Keratinocyte (primary cell): ENCODE measurements at regions not wholly inside any gene's neighbourhood (a gene's known extent, or its start where the extent isn't known, plus 50 kb on each side); places are given as distances from the start of the nearest gene placed in this dataset.

Source experiments
- DNase-seq: peaks from one replicate; pipeline ENCODE4 v3.0.0-alpha.2; 2011; ENCODE audit warnings: low read depth, missing footprints, low spot score
- FAIRE-seq: peaks from 2 replicates; lab custom pipeline; 2011; peaks lifted over from hg19 to GRCh38; lab: Jason Lieb, UNC
- H2AFZ ChIP-seq: 2 replicates; pipeline ENCODE4 v1.6.0; 2012; ENCODE audit warnings: low read length, control low read depth, inconsistent platforms; ENCODE audit not compliant: control insufficient read depth
- H3K27ac ChIP-seq: 2 replicates; pipeline ENCODE4 v1.5.1; 2011; ENCODE audit warnings: low read length; ENCODE audit not compliant: control insufficient read depth, insufficient read depth
- H3K27me3 ChIP-seq: 3 replicates; pipeline ENCODE4 v1.6.0; 2011; ENCODE audit warnings: low read length; ENCODE audit not compliant: control insufficient read depth, insufficient read depth; ENCODE audit errors: extremely low read depth
- H3K36me3 ChIP-seq, 2 experiments: 2 replicates in 1 of 2; 3 replicates in 1 of 2; pipeline ENCODE4 v1.5.1; 2011; ENCODE audit warnings: low read length in 2 of 2, mild to moderate bottlenecking in 1 of 2; ENCODE audit not compliant: control insufficient read depth in 2 of 2, insufficient read depth in 2 of 2; ENCODE audit errors: extremely low read depth in 1 of 2
- H3K4me1 ChIP-seq: 3 replicates; pipeline ENCODE4 v1.5.1; 2011; ENCODE audit warnings: low read length; ENCODE audit not compliant: control insufficient read depth, insufficient read depth; ENCODE audit errors: extremely low read depth
- H3K4me2 ChIP-seq: 3 replicates; pipeline ENCODE4 v1.6.0; 2011; ENCODE audit warnings: low read depth, low read length; ENCODE audit not compliant: control insufficient read depth, insufficient read depth; ENCODE audit errors: extremely low read depth
- H3K4me3 ChIP-seq, 3 experiments: fragments of 200-600 bp in 1 of 3; sonication (generic) in 1 of 3; 2 replicates in 2 of 3; 3 replicates in 1 of 3; pipeline ENCODE4 v1.5.1; 2011 to 2016; ENCODE audit warnings: low read length in 3 of 3, mild to moderate bottlenecking in 3 of 3, control low read depth in 2 of 3, inconsistent platforms in 1 of 3, low read depth in 1 of 3, mixed read lengths in 1 of 3, mixed run types in 1 of 3, moderate library complexity in 1 of 3; ENCODE audit not compliant: control insufficient read depth in 2 of 3, insufficient read depth in 2 of 3; ENCODE audit errors: extremely low read depth in 1 of 3
- H3K79me2 ChIP-seq: 2 replicates; pipeline ENCODE4 v1.6.0; 2012; ENCODE audit warnings: low read length; ENCODE audit not compliant: control insufficient read depth, insufficient read depth
- H3K9ac ChIP-seq: 3 replicates; pipeline ENCODE4 v1.6.0; 2011; ENCODE audit warnings: low read length; ENCODE audit not compliant: control insufficient read depth, insufficient read depth; ENCODE audit errors: extremely low read depth
- H3K9me1 ChIP-seq: 3 replicates; pipeline ENCODE4 v1.6.0; 2011; ENCODE audit warnings: low read length; ENCODE audit not compliant: control insufficient read depth, insufficient read depth; ENCODE audit errors: extremely low read depth
- H3K9me3 ChIP-seq: 2 replicates; pipeline ENCODE4 v1.5.1; 2012; ENCODE audit warnings: low read depth, low read length; ENCODE audit not compliant: control insufficient read depth
- H4K20me1 ChIP-seq: 3 replicates; pipeline ENCODE4 v1.6.0; 2011; ENCODE audit warnings: low read length; ENCODE audit not compliant: control insufficient read depth, insufficient read depth; ENCODE audit errors: extremely low read depth
- CTCF ChIP-seq, 3 experiments: IDR thresholded peaks in 1 of 3; conservative IDR thresholded peaks in 1 of 3; optimal IDR thresholded peaks in 1 of 3; 2 replicates in 2 of 3; 3 replicates in 1 of 3; pipeline versions ENCODE3 to v1.5.1; 2011; ENCODE audit warnings: low read length in 3 of 3, mild to moderate bottlenecking in 3 of 3, moderate library complexity in 2 of 3, control low read depth in 1 of 3, inconsistent platforms in 1 of 3; ENCODE audit not compliant: insufficient read depth in 2 of 3; ENCODE audit errors: extremely low read depth in 1 of 3
- EZH2 ChIP-seq: IDR thresholded peaks from one replicate; pipeline ENCODE4 v1.6.1; 2012; ENCODE audit warnings: inconsistent platforms, mild to moderate bottlenecking, low read length, moderate library complexity
- dilution Hi-C: fragments of 300-500 bp; cut with MboI; formaldehyde crosslinking; loops from one replicate; pipeline ENCODE4 v1.7.0; 2020; ENCODE audit warnings: low sequenced_read_pairs; ENCODE audit not compliant: extremely low pct_ligation_motif_present

GRCh38 chr3:86418861-86419260, 572.1 kb downstream of the VGLL3 start:
- dilution Hi-C loops = no loop called here
- no peaks in the 10 kb centered on the region for H3K9me1 ChIP-seq
- no peak for FAIRE-seq

GRCh38 chr3:86416334-86416733, 574.6 kb downstream of the VGLL3 start:
- no peaks in the 10 kb centered on the region for H3K4me1 ChIP-seq
- DNase-seq = no peak
- no peak overlapping the region for H3K4me2 ChIP-seq
- no peak for FAIRE-seq
- H3K79me2 ChIP-seq = no peaks in the 10 kb centered on the region
- TF ChIP-seq CTCF (optimal IDR thresholded peaks at IDR 0.05 in 1 of 3, IDR thresholded peaks at IDR 0.05 in 1 of 3, conservative IDR thresholded peaks at IDR 0.05 in 1 of 3; ENCODE audit: extremely low read depth in 1 of 3, insufficient read depth in 2 of 3, low read length in 3 of 3) (no peak), EZH2 (no peak)
- H3K36me3 ChIP-seq = no peaks in the 10 kb centered on the region
- no peaks in the 10 kb centered on the region for H4K20me1 ChIP-seq
- no peaks in the 10 kb centered on the region for H3K9me1 ChIP-seq
- dilution Hi-C loops = no loop called here
- H3K9me3 ChIP-seq = no peaks in the 10 kb centered on the region
- no peak overlapping the region for H3K4me3 ChIP-seq
- H3K27me3 ChIP-seq = no peaks in the 10 kb centered on the region
- H3K27ac ChIP-seq = no peak overlapping the region
- H2AFZ ChIP-seq = no peak overlapping the region
- no peak overlapping the region for H3K9ac ChIP-seq

More at GRCh38 chr3:86418861-86419260, 572.1 kb downstream of the VGLL3 start:
- H4K20me1 ChIP-seq = no peaks in the 10 kb centered on the region
- TF ChIP-seq CTCF (optimal IDR thresholded peaks at IDR 0.05 in 1 of 3, IDR thresholded peaks at IDR 0.05 in 1 of 3, conservative IDR thresholded peaks at IDR 0.05 in 1 of 3; ENCODE audit: extremely low read depth in 1 of 3, insufficient read depth in 2 of 3, low read length in 3 of 3) (no peak), EZH2 (no peak)
- no peak overlapping the region for H3K27ac ChIP-seq
- peaks cover 2% of the 10 kb centered on the region for H3K9me3 ChIP-seq
- no peaks in the 10 kb centered on the region for H3K4me1 ChIP-seq
- no peaks in the 10 kb centered on the region for H3K79me2 ChIP-seq
- DNase-seq = no peak
- H2AFZ ChIP-seq = no peak overlapping the region
- H3K27me3 ChIP-seq = no peaks in the 10 kb centered on the region
- H3K4me2 ChIP-seq = no peak overlapping the region
- no peak overlapping the region for H3K4me3 ChIP-seq
- no peak overlapping the region for H3K9ac ChIP-seq
- H3K36me3 ChIP-seq = no peaks in the 10 kb centered on the region
